HG03064 (cell line): ENCODE measurements at regions not wholly inside any gene's neighbourhood (a gene's known extent, or its start where the extent isn't known, plus 50 kb on each side); places are given as distances from the start of the nearest gene placed in this dataset.
"Not testable (repeated sequence)": the region's sequence is repeated elsewhere in the genome, so short reads cannot be mapped to it uniquely, and the experiment has no call there.

Experiments
- ATAC-seq: cut with Tn5 transposase; IDR thresholded peaks from one replicate; pipeline ENCODE4 v1.9.1; 2021; ENCODE audit warnings: low read depth; ENCODE audit not compliant: unreplicated experiment

GRCh38 chr18:47380153-47380552 lies 128.7 kb upstream of the SKOR2 start:
- no peak for ATAC-seq

GRCh38 chr18:47373465-47373864 lies 122.0 kb upstream of the SKOR2 start:
- no peak for ATAC-seq

GRCh38 chr18:47370052-47370451 lies 118.6 kb upstream of the SKOR2 start:
- no peak for ATAC-seq

GRCh38 chr18:47354061-47354460 lies 102.6 kb upstream of the SKOR2 start:
- not testable (repeated sequence) for ATAC-seq

- no peak for ATAC-seq
Observed at GRCh38 chr18:47346016-47346415, 94.6 kb upstream of the SKOR2 start.

- ATAC-seq, result no peak
Observed at GRCh38 chr18:47345291-47345690, 93.8 kb upstream of the SKOR2 start.

- no peak for ATAC-seq
Observed at GRCh38 chr18:47343291-47343690, 91.8 kb upstream of the SKOR2 start.

GRCh38 chr18:47342566-47342965 lies 91.1 kb upstream of the SKOR2 start:
- ATAC-seq, result no peak

- no peak for ATAC-seq
Observed at GRCh38 chr18:47341678-47342077, 90.2 kb upstream of the SKOR2 start.

- ATAC-seq, result no peak
Observed at GRCh38 chr18:47334966-47335365, 83.5 kb upstream of the SKOR2 start.

GRCh38 chr18:47333926-47334635 lies 82.6 kb upstream of the SKOR2 start:
- no peak for ATAC-seq

- no peak for ATAC-seq
Observed at GRCh38 chr18:47331641-47332040, 80.2 kb upstream of the SKOR2 start.

- ATAC-seq, result no peak
Observed at GRCh38 chr18:47331026-47331425, 79.6 kb upstream of the SKOR2 start.

GRCh38 chr18:47323158-47323557 lies 71.7 kb upstream of the SKOR2 start:
- no peak for ATAC-seq

GRCh38 chr18:47321815-47322214 lies 70.4 kb upstream of the SKOR2 start:
- no peak for ATAC-seq

- no peak for ATAC-seq
Observed at GRCh38 chr18:47317824-47318508, 66.5 kb upstream of the SKOR2 start.

GRCh38 chr18:47316924-47317323 lies 65.5 kb upstream of the SKOR2 start:
- ATAC-seq, result no peak

- ATAC-seq, result no peak
Observed at GRCh38 chr18:47313901-47314300, 62.4 kb upstream of the SKOR2 start.

GRCh38 chr18:47311585-47311984 lies 60.1 kb upstream of the SKOR2 start:
- ATAC-seq, result no peak
